ENCODE measurements at regions not wholly inside any gene's neighbourhood (a gene's known extent, or its start where the extent isn't known, plus 50 kb on each side); places are given as distances from the start of the nearest gene placed in this dataset.
"Not testable (repeated sequence)": the region's sequence is repeated elsewhere in the genome, so short reads cannot be mapped to it uniquely, and the experiment has no call there.

GRCh38 chr1:93776728-93777127, 95.1 kb upstream of the BCAR3 start:
- ATAC-seq (no peak), DNase-seq (no peak)
- intact Hi-C loops (cut with DNase I) = no loop called here

GRCh38 chr1:93775224-93775623, 93.6 kb upstream of the BCAR3 start:
- intact Hi-C loops (cut with DNase I) = no loop called here
- DNase-seq (no peak), ATAC-seq (no peak)

GRCh38 chr1:93774707-93775106, 93.1 kb upstream of the BCAR3 start:
- ATAC-seq (no peak), DNase-seq (no peak)
- intact Hi-C loops (cut with DNase I) = no loop called here

- intact Hi-C loops (cut with DNase I) = no loop called here
- ATAC-seq = no peak
- no peak for DNase-seq
These were observed 91.6 kb upstream of the BCAR3 start for GRCh38 chr1:93773049-93773838.

DNA sequence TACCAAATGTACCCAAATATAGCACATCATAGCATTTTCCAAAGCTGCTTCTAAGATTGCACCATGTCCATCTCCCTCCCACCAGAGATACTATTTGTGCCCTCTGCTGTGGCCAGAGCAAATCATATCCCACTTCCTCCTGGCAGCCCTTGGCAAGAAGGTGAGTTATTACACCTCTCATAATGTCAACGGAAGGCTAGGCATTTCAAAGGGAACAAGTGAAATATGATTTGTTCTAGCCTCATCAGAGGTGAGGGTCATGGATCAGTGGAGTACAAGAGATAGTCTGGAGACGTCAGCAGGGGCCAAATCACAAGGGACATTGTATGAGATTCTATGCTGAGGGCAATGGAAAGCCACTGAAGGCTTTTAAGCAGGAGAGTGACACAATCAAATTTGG, 90.2 kb upstream of the BCAR3 start:
- DNase-seq (no peak), ATAC-seq (peak; percentile 49 to 75)
- intact Hi-C loops (cut with DNase I) = loop anchor here in 1 of 2 donors (2.0 kb wide), 1 partner anchor 19 kb away; no protein-coding TSS in a partner anchor

DNA sequence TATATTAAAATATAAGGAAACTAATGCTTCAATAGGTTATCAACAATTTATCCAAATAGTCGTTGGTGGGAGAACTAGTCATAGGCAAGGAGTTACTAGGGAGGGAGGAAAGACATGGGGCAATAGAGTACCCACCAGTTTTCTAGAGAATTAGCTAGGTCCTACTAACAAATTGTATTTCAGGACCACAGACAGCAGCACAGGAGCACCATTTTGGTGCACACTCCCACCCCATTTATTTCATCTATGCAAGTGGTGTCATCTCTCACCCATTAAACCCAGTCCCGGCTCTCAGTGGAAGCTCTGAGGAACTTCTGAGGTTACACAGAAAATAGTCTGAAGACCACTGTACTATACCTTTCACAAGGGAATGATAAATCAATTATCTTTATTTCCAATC, 89.0 kb upstream of the BCAR3 start:
- no peak for ATAC-seq
- intact Hi-C loops (cut with DNase I) = loop anchor here in 1 of 2 donors (2.0 kb wide), 1 partner anchor 18 kb away; no protein-coding TSS in a partner anchor
- no peak for DNase-seq

GRCh38 chr1:93769777-93770176, 88.1 kb upstream of the BCAR3 start:
- intact Hi-C loops (cut with DNase I) = loop anchor here in 1 of 2 donors (2.0 kb wide), 1 partner anchor 17 kb away; no protein-coding TSS in a partner anchor
- DNase-seq = no peak
- ATAC-seq = no peak

DNA sequence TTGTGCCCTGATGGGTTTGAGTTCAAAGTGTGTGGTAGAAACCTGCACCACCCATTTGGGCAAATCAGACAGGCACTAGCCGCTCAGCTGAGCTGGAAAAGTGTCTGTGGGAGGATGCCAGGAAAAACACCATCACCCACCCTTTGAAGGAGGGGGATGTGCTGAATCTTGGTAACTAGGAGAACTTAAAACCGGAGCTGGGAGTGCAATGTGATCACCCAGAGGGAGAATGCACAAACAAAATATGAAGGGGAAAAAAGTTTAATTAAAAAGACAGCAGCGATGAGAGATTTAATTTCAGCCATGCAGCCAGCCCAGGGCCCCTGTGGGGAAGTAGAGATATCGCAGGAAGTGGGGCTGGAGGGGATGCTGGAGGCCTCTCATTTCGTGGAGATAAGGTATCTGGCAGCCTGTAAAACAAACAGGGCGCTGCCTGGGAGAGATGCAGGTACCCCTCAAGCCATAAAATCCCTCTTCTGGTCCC, 86.8 kb upstream of the BCAR3 start:
- DNase-seq = no peak
- ATAC-seq = peak; percentile 16 to 52
- intact Hi-C loops (cut with DNase I) = no loop called here

GRCh38 chr1:93766451-93766850, 84.8 kb upstream of the BCAR3 start:
- intact Hi-C loops (cut with DNase I) = no loop called here
- ATAC-seq = no peak
- no peak for DNase-seq

DNA sequence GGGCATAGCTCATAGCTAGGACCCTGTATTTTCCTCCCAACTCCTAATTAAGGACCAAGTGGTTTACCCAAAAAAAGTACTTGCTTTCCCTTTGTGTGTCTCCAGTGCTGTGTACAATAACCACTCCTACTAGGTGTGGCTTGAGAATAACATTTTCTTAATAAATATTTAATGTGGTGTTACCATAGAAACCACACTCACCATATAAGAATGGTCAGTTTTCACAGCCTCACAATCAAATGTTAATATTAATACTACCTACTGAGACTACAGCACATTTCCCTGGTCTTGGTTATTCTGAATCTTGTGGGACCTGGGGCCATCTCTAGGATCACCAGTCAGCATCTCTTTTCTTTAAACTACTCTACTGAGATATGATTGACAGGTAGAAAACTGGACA, 83.5 kb upstream of the BCAR3 start:
- intact Hi-C loops (cut with DNase I) = no loop called here
- ATAC-seq (no peak), DNase-seq (no peak)

DNA sequence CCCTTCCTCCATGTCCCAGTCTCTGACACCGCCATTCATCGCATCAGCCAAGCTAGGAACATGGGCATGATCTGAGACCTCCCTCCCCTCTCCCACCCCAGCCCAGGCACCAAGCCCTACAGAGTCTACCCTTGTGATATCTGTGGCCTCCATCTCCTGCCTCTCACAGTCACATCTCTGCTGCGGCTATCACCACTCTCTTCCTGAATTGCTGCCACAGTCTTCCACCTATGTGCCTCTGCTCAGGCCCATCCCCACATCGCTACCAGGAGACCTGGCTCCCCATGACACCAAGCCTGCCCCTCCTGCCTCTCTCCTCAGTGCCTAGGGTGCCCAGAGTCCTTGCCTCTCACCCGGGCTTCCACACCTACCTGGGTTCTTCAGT, 82.7 kb upstream of the BCAR3 start:
- DNase-seq = no peak
- ATAC-seq = no peak
- intact Hi-C loops (cut with DNase I) = no loop called here

DNA sequence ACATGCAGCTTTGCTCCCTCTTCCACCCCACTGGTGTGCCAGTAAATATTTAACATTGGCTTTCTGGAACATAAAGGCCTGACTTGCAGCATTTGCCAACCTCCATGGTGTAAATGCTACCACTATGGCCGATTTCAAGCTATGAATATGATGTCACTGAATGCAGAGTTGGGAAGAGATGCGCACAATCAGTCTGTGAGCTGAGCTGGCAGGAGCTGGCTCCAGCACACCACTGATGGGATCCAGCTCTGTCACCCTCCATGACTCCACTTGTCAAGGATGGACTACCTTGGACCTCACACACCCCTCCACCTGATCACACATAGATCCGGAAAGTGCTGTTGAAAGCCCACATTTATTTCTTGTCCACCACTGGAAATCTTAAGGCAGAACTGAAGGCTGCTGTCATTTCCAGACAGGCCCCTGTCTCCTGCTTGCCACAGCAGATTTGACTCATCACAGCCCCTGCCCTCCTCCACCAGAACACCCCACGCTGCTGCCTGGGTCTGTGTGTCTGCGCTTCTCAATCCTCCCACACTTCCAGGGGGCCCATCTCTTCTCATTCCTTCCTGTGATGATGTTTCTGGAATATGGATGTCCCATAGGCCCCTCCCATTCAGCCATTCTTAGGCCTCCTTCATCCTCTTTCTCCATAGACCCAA, 82.2 kb upstream of the BCAR3 start:
- ATAC-seq = no peak
- no peak for DNase-seq
- intact Hi-C loops (cut with DNase I) = no loop called here

GRCh38 chr1:93758842-93759515, 77.3 kb upstream of the BCAR3 start:
- ATAC-seq (peak in 1 of 2 donors; percentile 63), DNase-seq (no peak)
- intact Hi-C loops (cut with DNase I) = no loop called here

DNA sequence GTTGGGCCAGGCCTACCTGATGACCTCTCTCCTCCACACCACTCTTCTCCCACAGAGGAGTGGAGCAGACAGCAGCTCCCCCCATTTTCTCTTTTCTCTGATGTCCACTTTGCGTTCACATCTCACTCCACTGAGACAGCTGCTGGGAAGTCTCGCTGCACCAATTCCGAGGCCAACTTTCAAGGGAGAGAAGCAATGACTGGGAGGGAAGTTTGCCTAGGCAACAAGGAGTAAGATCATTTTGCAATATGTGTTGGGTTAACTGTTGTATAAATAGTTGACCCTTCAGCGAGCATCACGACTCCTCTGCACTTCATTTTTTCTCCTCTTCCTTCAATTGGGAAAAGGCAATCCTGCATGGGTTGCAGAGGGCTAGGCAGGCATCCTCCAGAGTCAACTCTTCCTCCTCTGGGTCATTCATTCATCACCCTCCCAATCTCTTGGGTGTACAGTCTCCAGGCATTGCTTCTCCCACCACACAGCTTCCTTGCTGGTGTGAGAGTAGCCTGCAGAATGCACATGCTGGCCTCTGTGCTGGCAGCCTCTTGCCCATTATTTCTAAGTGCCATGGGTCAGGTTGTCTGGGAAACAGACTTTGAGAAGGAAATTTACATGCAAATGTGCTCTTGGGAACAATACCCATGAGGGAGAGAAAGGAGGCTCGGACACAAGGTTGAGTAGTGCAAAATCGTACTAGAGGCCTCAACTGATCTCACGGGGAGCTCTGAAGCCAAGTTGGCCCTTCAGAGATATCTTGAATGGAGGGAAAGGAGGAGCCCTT, 75.8 kb upstream of the BCAR3 start:
- intact Hi-C loops (cut with DNase I) = no loop called here
- DNase-seq (no peak), ATAC-seq (no peak)

DNA sequence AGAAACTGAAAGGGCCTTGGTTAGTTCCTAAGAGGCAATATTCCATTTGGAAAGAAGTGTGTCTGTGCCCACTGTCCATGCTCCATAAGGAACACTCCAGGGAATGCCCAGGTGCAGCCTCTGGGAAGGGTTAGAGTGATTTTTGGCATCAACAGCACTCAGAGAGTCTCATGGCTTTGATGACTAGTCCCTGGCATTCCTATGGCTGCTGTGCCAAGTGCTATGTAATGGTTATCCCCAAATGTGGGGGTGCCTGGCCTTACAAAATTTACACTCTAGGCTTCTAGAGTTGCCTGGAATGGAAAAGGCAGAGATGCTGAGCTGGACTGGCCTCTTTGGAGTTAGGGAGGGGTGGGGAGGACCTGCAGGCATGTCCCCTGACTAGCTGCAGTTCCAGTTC, 75.0 kb upstream of the BCAR3 start:
- DNase-seq = no peak
- ATAC-seq = no peak
- intact Hi-C loops (cut with DNase I) = no loop called here

DNA sequence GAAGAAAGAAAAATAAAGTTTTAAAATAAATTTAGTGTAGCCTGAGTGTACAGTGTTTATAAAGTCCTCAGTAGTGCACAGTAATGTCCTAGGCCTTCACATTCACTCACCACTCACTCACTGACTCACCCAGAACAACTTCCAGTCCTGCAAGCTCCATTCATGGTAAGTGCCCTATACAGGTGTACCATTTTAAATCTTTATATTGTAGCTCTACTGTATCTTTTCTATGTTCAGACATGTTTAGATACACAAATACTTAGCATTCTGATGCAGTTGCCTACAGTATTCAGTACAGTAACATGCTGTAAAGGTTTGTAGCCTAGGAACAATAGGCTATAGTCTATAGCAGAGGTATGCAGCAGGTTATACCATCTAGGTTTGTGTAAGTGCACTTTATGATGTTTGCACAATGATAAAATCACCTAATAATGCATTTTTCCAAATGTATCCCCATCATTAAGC, 73.6 kb upstream of the BCAR3 start:
- ATAC-seq; DNase-seq; intact Hi-C loops (cut with DNase I): not testable (repeated sequence)

DNA sequence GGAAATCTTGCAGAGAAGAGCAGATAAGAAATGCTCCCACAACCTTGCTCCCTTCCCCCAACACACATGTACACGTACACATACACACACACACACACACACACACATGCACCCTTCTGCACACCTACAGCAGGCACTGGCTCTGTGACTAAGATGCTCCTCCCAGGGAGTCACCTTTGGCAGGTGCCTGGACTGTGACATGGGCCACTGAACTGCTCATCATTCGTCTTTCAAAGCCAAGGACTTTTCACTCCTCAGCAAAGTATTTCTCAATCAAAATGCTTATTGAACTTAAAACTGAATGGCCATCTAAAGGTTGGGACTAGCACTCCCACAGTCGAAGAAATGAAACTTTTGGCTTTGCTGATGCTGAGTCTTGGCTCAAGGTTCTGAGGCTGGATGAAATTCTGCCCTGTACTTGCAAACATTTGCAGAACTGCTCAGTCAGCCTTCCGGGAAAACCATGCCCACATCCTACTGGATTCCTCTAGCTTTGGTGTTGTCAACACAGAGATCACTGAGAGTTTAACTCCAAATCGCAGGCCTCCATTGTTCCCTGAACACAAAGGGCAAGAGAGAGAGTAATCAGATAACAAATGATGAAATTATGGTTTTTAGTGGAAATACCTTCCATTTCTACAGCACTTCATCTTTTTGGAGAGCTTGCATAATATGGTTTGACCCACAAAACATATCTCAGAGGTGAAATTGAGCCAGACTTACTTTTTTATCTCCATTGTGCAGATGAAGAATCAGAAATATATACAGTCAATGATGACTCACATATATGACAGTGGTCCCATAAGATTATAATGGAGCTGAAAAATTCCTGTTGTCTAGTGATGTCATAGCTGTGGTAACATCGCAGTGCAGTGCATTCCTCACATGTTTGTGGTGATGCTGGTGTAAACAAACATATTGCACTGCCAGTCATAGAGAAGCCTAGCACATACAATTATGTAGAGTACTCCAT, 72.4 kb upstream of the BCAR3 start:
- intact Hi-C loops (cut with DNase I) = loop anchor here in 1 of 2 donors (2.0 kb wide), 1 partner anchor 17 kb away; no protein-coding TSS in a partner anchor

More for the DNA sequence above, 72.4 kb upstream of the BCAR3 start:
- peak; percentile 49 for DNase-seq
- peak in 1 of 2 donors; percentile 53 for ATAC-seq

Data from left cardiac atrium (tissue), 4 donors.